ENCODE measurements at regions not wholly inside any gene's neighbourhood (a gene's known extent, or its start where the extent isn't known, plus 50 kb on each side); places are given as distances from the start of the nearest gene placed in this dataset.

- no peak for DNase-seq (ENCODE audit: low read depth, low spot score)
These were observed 607.3 kb downstream of the NCAM2 start for GRCh38 chr21:21605521-21605920.

GRCh38 chr21:21606041-21606440, 607.8 kb downstream of the NCAM2 start:
- DNase-seq (ENCODE audit: low read depth, low spot score), result no peak

GRCh38 chr21:21612466-21612865, 614.3 kb downstream of the NCAM2 start:
- no peak for DNase-seq (ENCODE audit: low read depth, low spot score)

GRCh38 chr21:21614966-21615365, 616.8 kb downstream of the NCAM2 start:
- no peak for DNase-seq (ENCODE audit: low read depth, low spot score)

GRCh38 chr21:21622460-21623234, 624.4 kb downstream of the NCAM2 start:
- DNase-seq (ENCODE audit: low read depth, low spot score), result no peak

- no peak for DNase-seq (ENCODE audit: low read depth, low spot score)
These were observed 626.5 kb downstream of the NCAM2 start for GRCh38 chr21:21624674-21625073.

GRCh38 chr21:21631961-21632360, 633.8 kb downstream of the NCAM2 start:
- no peak for DNase-seq (ENCODE audit: low read depth, low spot score)

- no peak for DNase-seq (ENCODE audit: low read depth, low spot score)
These were observed 634.7 kb downstream of the NCAM2 start for GRCh38 chr21:21632926-21633325.

GRCh38 chr21:21661741-21662140, 663.5 kb downstream of the NCAM2 start:
- no peak for DNase-seq (ENCODE audit: low read depth, low spot score)

- no peak for DNase-seq (ENCODE audit: low read depth, low spot score)
These were observed 664.6 kb downstream of the NCAM2 start for GRCh38 chr21:21662776-21663175.

GRCh38 chr21:21664871-21665270, 666.7 kb downstream of the NCAM2 start:
- no peak for DNase-seq (ENCODE audit: low read depth, low spot score)

- no peak for DNase-seq (ENCODE audit: low read depth, low spot score)
These were observed 668.5 kb downstream of the NCAM2 start for GRCh38 chr21:21666689-21667088.

- DNase-seq (ENCODE audit: low read depth, low spot score), result no peak
These were observed 670.0 kb downstream of the NCAM2 start for GRCh38 chr21:21668198-21668597.

- no peak for DNase-seq (ENCODE audit: low read depth, low spot score)
These were observed 675.8 kb downstream of the NCAM2 start for GRCh38 chr21:21673959-21674358.

- DNase-seq (ENCODE audit: low read depth, low spot score), result no peak
These were observed 677.4 kb downstream of the NCAM2 start for GRCh38 chr21:21675601-21676000.

- DNase-seq (ENCODE audit: low read depth, low spot score), result no peak
These were observed 684.0 kb downstream of the NCAM2 start for GRCh38 chr21:21682172-21682571.

GRCh38 chr21:21688889-21689288, 690.7 kb downstream of the NCAM2 start:
- no peak for DNase-seq (ENCODE audit: low read depth, low spot score)

- no peak for DNase-seq (ENCODE audit: low read depth, low spot score)
These were observed 692.0 kb downstream of the NCAM2 start for GRCh38 chr21:21690068-21690665.

GRCh38 chr21:21712748-21713520, 714.7 kb downstream of the NCAM2 start:
- DNase-seq (ENCODE audit: low read depth, low spot score), result no peak

GRCh38 chr21:21713651-21714180, 715.5 kb downstream of the NCAM2 start:
- no peak for DNase-seq (ENCODE audit: low read depth, low spot score)

- no peak for DNase-seq (ENCODE audit: low read depth, low spot score)
These were observed 716.2 kb downstream of the NCAM2 start for GRCh38 chr21:21714426-21714825.
